GM19035 (cell line): ENCODE measurements at regions not wholly inside any gene's neighbourhood (a gene's known extent, or its start where the extent isn't known, plus 50 kb on each side); places are given as distances from the start of the nearest gene placed in this dataset.
"Not testable (repeated sequence)": the region's sequence is repeated elsewhere in the genome, so short reads cannot be mapped to it uniquely, and the experiment has no call there.

Source experiments
- ATAC-seq: cut with Tn5 transposase; IDR thresholded peaks from one replicate; pipeline ENCODE4 v1.9.1; 2021; ENCODE audit not compliant: unreplicated experiment

DNA sequence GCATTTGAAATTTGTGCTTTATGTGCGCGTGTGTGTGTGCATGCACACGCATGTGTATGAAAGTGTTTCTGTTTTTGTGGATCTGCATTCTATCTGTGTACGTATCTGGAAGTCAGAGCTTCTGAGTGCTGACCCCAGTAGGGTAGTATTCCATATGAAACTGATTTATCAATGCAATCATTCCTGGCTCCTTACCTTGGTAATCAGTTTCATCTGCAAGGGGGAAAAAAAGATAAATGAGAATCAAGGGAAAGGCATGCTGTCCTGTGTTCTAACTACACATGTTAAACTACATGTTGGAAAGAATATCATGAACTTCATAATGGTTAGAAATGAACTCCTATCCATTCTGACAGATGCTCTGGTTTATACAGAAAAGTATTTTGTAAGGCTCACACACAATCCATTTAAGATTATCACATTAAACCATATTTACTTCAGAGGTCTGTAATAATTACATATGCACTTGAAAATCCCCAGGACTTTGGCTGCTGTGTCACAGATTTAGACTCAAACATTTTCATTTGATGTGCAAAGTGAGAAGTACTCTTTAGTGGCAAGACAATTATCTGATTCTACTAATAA is 276.1 kb upstream of the LMO3 start:
- ATAC-seq: no peak

- ATAC-seq: no peak
Measured at GRCh38 chr12:16880864-16881285, 274.9 kb upstream of the LMO3 start.

GRCh38 chr12:16870845-16871244 is 264.9 kb upstream of the LMO3 start:
- no peak for ATAC-seq

GRCh38 chr12:16863742-16864141 is 257.8 kb upstream of the LMO3 start:
- no peak for ATAC-seq

- peak; percentile 92 for ATAC-seq
Measured at GRCh38 chr12:16857456-16857923, 251.5 kb upstream of the LMO3 start.

DNA sequence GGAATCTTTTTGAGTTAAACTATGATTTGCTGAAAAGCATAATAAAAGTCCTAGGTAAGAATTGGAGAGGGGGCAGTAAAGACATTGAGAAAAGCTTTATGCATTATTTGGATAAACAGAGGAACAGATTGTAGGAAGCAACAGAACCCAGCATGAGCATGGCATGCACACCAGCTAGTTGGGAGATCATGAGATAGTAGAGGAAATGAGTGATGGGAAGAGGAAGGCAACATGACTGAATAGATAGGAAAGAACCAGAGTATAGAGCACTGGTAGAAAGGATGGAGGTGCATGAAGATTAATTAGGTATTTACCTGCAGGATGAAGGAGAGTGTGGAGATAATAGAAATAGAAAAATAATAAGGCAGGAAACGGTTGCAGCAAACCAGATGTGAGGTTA is 248.5 kb upstream of the LMO3 start:
- ATAC-seq: no peak

DNA sequence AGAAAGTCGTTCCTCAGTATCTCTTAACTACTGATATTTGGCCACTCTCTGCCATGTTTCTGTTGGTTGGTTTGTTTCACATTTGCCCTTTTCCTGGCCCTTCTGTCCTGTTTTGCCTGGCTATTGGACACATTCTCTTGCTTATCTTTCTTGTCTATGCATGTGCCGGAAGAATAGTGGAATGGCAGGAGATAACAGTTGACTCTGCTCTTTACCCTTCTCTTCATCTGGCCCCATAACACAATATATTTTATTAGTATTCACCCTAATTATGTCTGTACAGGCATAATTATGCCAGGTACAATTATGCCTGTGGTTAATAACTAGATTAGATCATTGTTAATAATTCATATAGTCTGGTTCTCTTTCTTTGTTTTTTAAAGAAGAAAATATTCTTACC is 243.5 kb upstream of the LMO3 start:
- no peak for ATAC-seq

DNA sequence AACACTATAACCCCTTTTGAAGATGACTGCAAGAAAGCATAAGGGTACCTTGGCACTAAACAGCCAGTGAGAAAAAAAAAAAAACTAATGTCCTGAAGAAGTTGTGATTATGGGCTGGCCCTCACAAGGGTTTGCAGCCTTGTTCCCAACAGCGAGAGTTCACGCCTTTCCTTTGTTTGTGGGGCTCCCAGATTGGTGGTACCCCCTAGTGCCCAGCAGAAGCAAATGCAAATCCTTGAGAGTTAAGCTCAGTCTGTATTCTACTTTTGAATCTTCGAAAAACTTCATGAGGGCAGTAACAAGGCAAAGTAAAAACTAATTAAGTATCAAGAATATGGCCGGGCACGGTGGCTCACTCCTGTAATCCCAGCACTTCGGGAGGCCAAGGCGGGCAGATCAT is 238.9 kb upstream of the LMO3 start:
- ATAC-seq: no peak

- peak; percentile 83 for ATAC-seq
Measured at GRCh38 chr12:16833376-16834015, 227.5 kb upstream of the LMO3 start.

DNA sequence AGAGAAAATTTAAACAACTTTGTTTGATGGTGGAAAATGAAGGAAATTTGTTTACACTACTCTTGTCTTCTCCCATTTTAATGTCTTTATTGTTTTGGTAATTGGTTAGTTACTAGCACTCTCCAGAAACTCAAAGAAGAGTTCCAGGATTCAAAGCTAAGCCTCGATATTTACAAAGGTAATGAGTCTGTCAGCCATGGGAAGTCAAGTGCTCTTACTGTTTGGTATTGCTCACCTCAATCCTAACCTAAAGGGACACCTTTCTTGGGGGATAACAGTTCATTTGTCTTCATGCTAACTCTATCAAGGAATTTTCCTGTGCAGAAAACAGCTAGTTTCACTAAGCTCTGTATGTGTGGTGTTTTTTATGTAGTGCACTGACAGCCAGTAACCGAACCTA is 222.9 kb upstream of the LMO3 start:
- ATAC-seq: no peak

- no peak for ATAC-seq
Measured at GRCh38 chr12:16807731-16808130, 201.8 kb upstream of the LMO3 start.

DNA sequence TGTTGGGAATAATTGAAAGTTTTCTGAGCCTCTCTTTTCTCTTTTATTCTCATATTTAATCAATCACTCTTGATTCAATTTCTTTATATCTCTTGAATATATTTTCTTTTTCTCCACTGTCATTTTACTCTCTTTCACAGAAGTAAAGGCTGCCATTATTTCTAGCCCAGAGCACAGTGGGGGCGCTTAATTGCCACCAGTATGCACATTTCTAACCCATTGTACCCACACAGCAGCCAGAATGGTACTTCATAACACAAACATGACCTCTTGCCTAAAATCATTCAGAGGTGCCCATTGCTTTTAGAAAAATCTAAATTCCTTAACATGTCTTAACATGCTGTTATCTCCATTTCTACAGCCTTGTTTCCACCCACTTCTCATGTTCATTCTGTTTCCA is 190.2 kb upstream of the LMO3 start:
- ATAC-seq: no peak

GRCh38 chr12:16789204-16789790 is 183.3 kb upstream of the LMO3 start:
- peak; percentile 65 for ATAC-seq

GRCh38 chr12:16788506-16789203 is 182.7 kb upstream of the LMO3 start:
- ATAC-seq: no peak

DNA sequence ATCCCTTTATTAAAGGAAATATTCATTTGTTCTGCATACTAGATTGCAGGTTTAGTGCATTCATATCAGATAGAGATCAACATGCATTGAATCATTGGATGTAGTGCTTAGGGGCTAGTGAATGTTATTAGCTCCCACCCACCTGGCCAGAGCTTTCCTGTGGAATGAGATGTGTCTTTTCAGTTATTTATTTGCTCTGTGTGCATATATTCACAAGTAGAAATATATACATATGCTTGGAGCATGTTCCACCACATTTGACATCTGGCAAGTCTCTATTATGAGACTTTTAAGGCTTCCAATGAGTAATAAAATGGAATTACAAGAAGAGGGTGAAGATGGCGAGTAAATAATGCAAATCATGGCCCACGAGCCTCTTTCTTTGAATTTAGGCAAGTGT is 180.0 kb upstream of the LMO3 start:
- no peak for ATAC-seq

DNA sequence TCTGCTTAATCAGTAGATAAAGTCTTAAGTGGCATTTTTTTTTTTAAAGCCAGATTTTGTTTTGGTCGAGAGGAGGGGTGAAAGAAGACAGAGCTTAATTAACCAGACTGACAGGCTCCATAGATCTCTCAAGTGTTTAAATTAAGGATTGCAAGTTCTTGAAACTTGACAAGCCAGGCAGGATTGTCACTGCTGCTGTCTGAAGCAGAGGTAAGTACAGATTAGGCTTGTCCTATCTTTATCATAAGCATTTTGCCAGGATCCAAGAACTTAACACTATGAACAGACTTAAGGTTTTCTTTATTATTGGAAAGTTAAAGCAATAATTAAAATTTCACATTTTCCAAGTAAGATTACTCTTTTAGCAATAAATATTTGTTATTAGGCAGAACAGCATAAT is 179.6 kb upstream of the LMO3 start:
- ATAC-seq: no peak

GRCh38 chr12:16769129-16769528 is 163.2 kb upstream of the LMO3 start:
- not testable (repeated sequence) for ATAC-seq

DNA sequence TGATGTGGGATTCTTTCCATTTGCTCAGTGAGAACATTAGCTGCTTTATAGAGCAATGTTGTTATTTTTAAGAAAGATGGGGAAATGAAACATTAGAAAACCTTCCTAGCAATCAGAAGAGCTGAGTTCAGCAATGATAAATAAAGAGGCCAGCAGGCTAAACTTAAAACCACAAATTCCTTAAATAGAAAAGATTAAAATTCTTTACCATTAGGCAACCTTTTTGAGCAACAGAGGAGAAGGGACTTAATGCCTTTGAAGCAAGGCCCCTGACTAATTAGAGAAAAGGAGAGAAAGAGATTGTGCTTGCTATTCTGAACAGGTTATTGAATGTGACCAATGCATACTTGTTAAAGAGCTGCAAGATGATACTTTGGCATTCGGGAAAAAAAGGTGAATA is 160.8 kb upstream of the LMO3 start:
- ATAC-seq: no peak

DNA sequence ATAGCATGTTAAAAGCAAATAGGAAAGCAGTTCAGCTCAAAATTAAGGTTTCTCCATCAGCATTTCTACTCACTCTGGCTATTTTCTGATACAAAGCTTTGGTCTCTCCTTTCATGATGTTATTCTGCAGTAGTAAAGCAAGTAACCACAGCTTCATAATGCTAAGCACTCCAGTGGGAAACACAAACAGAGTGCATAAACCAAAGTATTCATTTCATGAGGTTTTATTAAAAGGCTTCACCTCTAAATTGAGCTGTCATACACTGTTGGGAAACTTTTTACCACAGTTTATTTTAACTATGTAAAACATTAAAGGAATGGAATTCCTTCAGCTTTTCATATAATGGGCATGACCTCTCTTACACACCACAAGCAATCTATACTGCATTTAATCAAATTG is 157.9 kb upstream of the LMO3 start:
- no peak for ATAC-seq

GRCh38 chr12:16756833-16757555 is 151.0 kb upstream of the LMO3 start:
- no peak for ATAC-seq

DNA sequence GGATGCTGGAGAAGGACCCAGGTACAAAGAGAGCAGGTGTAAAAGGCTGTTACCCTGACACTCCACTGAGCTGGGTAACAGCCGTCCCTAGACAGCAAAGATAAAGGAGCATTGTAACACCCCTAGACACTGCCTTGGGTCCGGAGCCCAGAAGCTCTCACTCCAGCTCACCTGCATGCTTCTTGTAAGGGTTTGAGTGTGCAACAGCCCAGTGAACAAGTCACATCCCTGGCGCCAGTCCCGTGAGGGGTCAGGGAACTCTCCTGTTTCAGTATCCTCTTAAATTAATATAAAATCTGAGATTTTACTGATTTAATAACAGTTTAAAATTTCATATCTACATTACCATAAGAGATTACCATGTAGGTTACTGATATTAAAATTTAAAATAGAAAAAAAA is 124.8 kb upstream of the LMO3 start:
- ATAC-seq: no peak
